HCT116 (cell line): ENCODE measurements at regions not wholly inside any gene's neighbourhood (a gene's known extent, or its start where the extent isn't known, plus 50 kb on each side); places are given as distances from the start of the nearest gene placed in this dataset.

Experiments
- ATAC-seq: fragments of 200-7000 bp; cut with Tn5 transposase; 2 replicates; pipeline ENCODE4 v1.9.1; 2020; ENCODE audit warnings: mild to moderate bottlenecking, moderate library complexity
- BruUV-seq: library from RNA; stranded (reverse); fragments of 400-500 nt; replicated peaks from 2 replicates; lab custom pipeline; 2021; lab: Mats Ljungman, UMichigan
- CTCF ChIA-PET: fragments of 300-600 bp; sonication (Branson Sonifier 250); formaldehyde crosslinking; loops from one replicate; lab custom pipeline; 2021; ENCODE audit warnings: antibody characterized with exemption; lab: Charles Lee
- POLR2A ChIA-PET: fragments of 300-600, 350-600 bp; sonication (Branson Sonifier 250); formaldehyde crosslinking; loops from one replicate; lab custom pipeline; 2021; ENCODE audit warnings: antibody characterized with exemption; lab: Charles Lee
- RAD21 ChIA-PET, 2 experiments: fragments of 300-600 bp; sonication (Branson Sonifier 250); formaldehyde crosslinking; loops; one replicate each; lab custom pipeline; 2023; ENCODE audit warnings: low total read pairs in 2 of 2; ENCODE audit not compliant: uncharacterized antibody in 2 of 2, unreplicated experiment in 2 of 2, low non-redundant PET in 1 of 2; lab: Charles Lee
- DNase-seq: peaks from one replicate; pipeline ENCODE4 v3.0.0-alpha.2; 2010; ENCODE audit warnings: low read depth, low spot score
- H2AFZ ChIP-seq: fragments of 200-600 bp; shearing (Covaris generic), sonication (generic); 2 replicates; pipeline ENCODE4 v1.6.1; 2017; ENCODE audit warnings: low read depth, mixed run types, mixed read lengths, antibody characterized with exemption, low read length; ENCODE audit not compliant: poor library complexity, severe bottlenecking
- H3K27ac ChIP-seq: 2 replicates; pipeline ENCODE4 v1.5.1; 2012; ENCODE audit warnings: low read depth, low read length
- H3K27me3 ChIP-seq: fragments of 200-600 bp; sonication (generic); 2 replicates; pipeline ENCODE4 v1.6.1; 2016; ENCODE audit warnings: mixed run types, low read length, mixed read lengths; ENCODE audit not compliant: insufficient read depth
- H3K36me3 ChIP-seq, 2 experiments: fragments of 200-500 bp in 1 of 2; fragments of 200-600 bp in 1 of 2; sonication (Bioruptor generic) in 1 of 2; sonication (generic) in 1 of 2; 2 replicates each; pipeline versions ENCODE4 v1.5.1 to v1.6.1; 2014 to 2016; ENCODE audit warnings: low read length in 2 of 2, inconsistent platforms in 1 of 2, mixed read lengths in 1 of 2, mixed run types in 1 of 2; ENCODE audit not compliant: insufficient read depth in 2 of 2, control insufficient read depth in 1 of 2
- H3K4me1 ChIP-seq, 2 experiments: fragments of 200-600 bp in 1 of 2; sonication (generic) in 1 of 2; 2 replicates each; pipeline versions ENCODE4 v1.5.1 to v1.6.1; 2012 to 2017; ENCODE audit warnings: low read length in 2 of 2, inconsistent platforms in 1 of 2, mild to moderate bottlenecking in 1 of 2, mixed read lengths in 1 of 2, mixed run types in 1 of 2, moderate library complexity in 1 of 2; ENCODE audit not compliant: insufficient read depth in 2 of 2, control insufficient read depth in 1 of 2
- H3K4me2 ChIP-seq: fragments of 200-600 bp; sonication (generic); 2 replicates; pipeline ENCODE4 v1.6.1; 2017; ENCODE audit warnings: mixed run types, low read length, mixed read lengths
- H3K4me3 ChIP-seq, 2 experiments: fragments of 200-600 bp in 1 of 2; sonication (generic) in 1 of 2; replicated peaks in 1 of 2; 2 replicates each; pipeline ENCODE4 v1.5.1; 2011 to 2016; ENCODE audit warnings: low read length in 2 of 2, control low read depth in 1 of 2, low read depth in 1 of 2, mild to moderate bottlenecking in 1 of 2, mixed read lengths in 1 of 2, mixed run types in 1 of 2
- H3K79me2 ChIP-seq: fragments of 200-600 bp; sonication (generic); 2 replicates; pipeline ENCODE4 v1.6.1; 2017; ENCODE audit warnings: mild to moderate bottlenecking, mixed run types, low read length, moderate library complexity, mixed read lengths; ENCODE audit not compliant: insufficient read depth
- H3K9ac ChIP-seq: fragments of 200-600 bp; sonication (generic); 2 replicates; pipeline ENCODE4 v1.6.1; 2016; ENCODE audit warnings: low read length, mixed read lengths
- H3K9me2 ChIP-seq: fragments of 200-600 bp; sonication (generic), shearing (Covaris generic); 2 replicates; pipeline ENCODE4 v1.6.1; 2017; ENCODE audit warnings: mixed run types, mild to moderate bottlenecking, moderate library complexity; ENCODE audit not compliant: insufficient read depth
- H3K9me3 ChIP-seq, 2 experiments: fragments of 200-500 bp in 1 of 2; fragments of 200-600 bp in 1 of 2; sonication (Bioruptor generic) in 1 of 2; sonication (generic) in 1 of 2; 2 replicates each; pipeline ENCODE4 v1.6.1; 2014 to 2017; ENCODE audit warnings: low read length in 2 of 2, mixed read lengths in 2 of 2, inconsistent platforms in 1 of 2, low read depth in 1 of 2, mild to moderate bottlenecking in 1 of 2, mixed run types in 1 of 2, moderate library complexity in 1 of 2; ENCODE audit not compliant: control insufficient read depth in 1 of 2, insufficient read depth in 1 of 2
- H4K20me1 ChIP-seq: fragments of 200-600 bp; sonication (generic), shearing (Covaris generic); 2 replicates; pipeline ENCODE4 v1.6.1; 2017; ENCODE audit warnings: mixed run types, mild to moderate bottlenecking, moderate library complexity; ENCODE audit not compliant: insufficient read depth
- CBX3 ChIP-seq: IDR thresholded peaks from 2 replicates; pipeline ENCODE4 v1.6.1; 2012; ENCODE audit warnings: low read depth
- CEBPB ChIP-seq: IDR thresholded peaks from 2 replicates; pipeline ENCODE4 v1.6.1; 2012; ENCODE audit warnings: low read depth
- EGR1 ChIP-seq: IDR thresholded peaks from 2 replicates; pipeline ENCODE4 v1.6.1; 2012; ENCODE audit warnings: low read depth
- ELF1 ChIP-seq: IDR thresholded peaks from 2 replicates; pipeline ENCODE4 v1.6.1; 2012; ENCODE audit warnings: low read depth, borderline replicate concordance
- EZH2 ChIP-seq: fragments of 200-600 bp; sonication (generic); IDR thresholded peaks from 2 replicates; pipeline ENCODE4 v1.6.1; 2017; ENCODE audit warnings: antibody characterized with exemption, mixed run types
- EZH2phosphoT487 ChIP-seq: fragments of 200-600 bp; IDR thresholded peaks from 2 replicates; pipeline ENCODE4 v1.6.1; 2018; ENCODE audit warnings: antibody characterized with exemption, borderline replicate concordance
- FOSL1 ChIP-seq: IDR thresholded peaks from 2 replicates; pipeline ENCODE4 v1.6.1; 2012; ENCODE audit warnings: low read depth
- JUND ChIP-seq: IDR thresholded peaks from 2 replicates; pipeline ENCODE4 v1.6.1; 2012
- POLR2A ChIP-seq: IDR thresholded peaks from 2 replicates; pipeline ENCODE4 v1.7.0; 2011; ENCODE audit warnings: borderline replicate concordance; ENCODE audit not compliant: insufficient read depth, insufficient read length; ENCODE audit errors: extremely low read depth
- POLR2AphosphoS5 ChIP-seq: IDR thresholded peaks from 2 replicates; pipeline ENCODE4 v1.6.1; 2011; ENCODE audit warnings: mild to moderate bottlenecking, low read depth, low read length, moderate library complexity
- SRF ChIP-seq: IDR thresholded peaks from 2 replicates; pipeline ENCODE4 v1.6.1; 2012; ENCODE audit warnings: low read depth
- YY1 ChIP-seq: IDR thresholded peaks from 2 replicates; pipeline ENCODE4 v1.6.1; 2011; ENCODE audit warnings: low read length, low read depth, moderate library complexity, mild to moderate bottlenecking; ENCODE audit not compliant: insufficient replicate concordance; ENCODE audit errors: extremely low read depth
- ZFX ChIP-seq: fragments of 450-650 bp; IDR thresholded peaks from 2 replicates; pipeline ENCODE4 v1.6.1; 2017
- ZNF274 ChIP-seq: fragments of 200-500 bp; sonication (Bioruptor generic); IDR thresholded peaks from 2 replicates; pipeline ENCODE4 v1.6.1; 2014; ENCODE audit warnings: mild to moderate bottlenecking, low read depth, low read length, inconsistent platforms
- intact Hi-C: fragments of 100-400 bp; cut with micrococcal nuclease; formaldehyde crosslinking; loops from 2 replicates; pipeline ENCODE4 v1.10.0; 2022
- TF ChIP-seq, protein P1 (sequence below): IDR thresholded peaks from 2 replicates; pipeline ENCODE4 v1.6.1; 2012; ENCODE audit warnings: low read depth
- TF ChIP-seq, protein P2 (sequence below): IDR thresholded peaks from 2 replicates; pipeline ENCODE4 v1.6.1; 2012

GRCh38 chr3:177992993-177993970 lies 543.0 kb upstream of the KCNMB2 start:
- no peak for TF ChIP-seq FOSL1
- H3K9me3 ChIP-seq, result no peaks in the 10 kb centered on the region
- intact Hi-C loops, result no loop called here
- ChIA-PET RAD21 (no interaction called here), CTCF (no interaction called here), POLR2A (no interaction called here)
- H4K20me1 ChIP-seq, result no peaks in the 10 kb centered on the region
- H3K27me3 ChIP-seq, result no peaks in the 10 kb centered on the region
- DNase-seq, result no peak
- ATAC-seq, result no peak
- no peak overlapping the region for H3K4me2 ChIP-seq
- H3K27ac ChIP-seq, result no peak overlapping the region
- no peak overlapping the region for H2AFZ ChIP-seq
- no peaks in the 10 kb centered on the region for H3K4me1 ChIP-seq
- H3K9ac ChIP-seq, result no peak overlapping the region
- no peaks in the 10 kb centered on the region for H3K36me3 ChIP-seq
- no peaks in the 10 kb centered on the region for H3K9me2 ChIP-seq
- H3K79me2 ChIP-seq, result no peaks in the 10 kb centered on the region
- BruUV-seq, result no TSS peak
- no peak overlapping the region for H3K4me3 ChIP-seq

DNA sequence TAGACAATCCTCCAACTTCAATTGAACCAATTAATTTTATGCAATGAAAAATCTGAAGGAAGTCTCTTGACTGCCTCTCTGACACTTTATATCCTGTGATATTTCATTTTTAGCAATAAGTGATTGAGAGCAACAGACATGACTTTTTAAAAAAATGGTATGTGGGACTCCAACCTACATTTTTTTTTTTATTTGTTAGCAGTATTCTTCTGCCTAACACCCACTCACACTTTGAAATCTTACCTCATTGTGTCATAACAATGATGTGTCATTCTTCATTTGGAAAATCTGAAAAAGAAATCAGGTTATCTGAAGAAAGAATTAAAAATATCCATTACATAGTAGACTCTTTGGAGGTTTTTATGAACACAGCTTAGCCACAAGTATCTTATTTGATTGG lies 541.3 kb upstream of the KCNMB2 start:
- H3K9ac ChIP-seq, result no peak overlapping the region
- ChIA-PET CTCF (no interaction called here), POLR2A (no interaction called here), RAD21 (no interaction called here)
- H3K9me3 ChIP-seq, result no peaks in the 10 kb centered on the region
- intact Hi-C loops, result no loop called here
- H3K4me1 ChIP-seq, result no peaks in the 10 kb centered on the region
- no peaks in the 10 kb centered on the region for H4K20me1 ChIP-seq
- H3K9me2 ChIP-seq, result no peaks in the 10 kb centered on the region
- H3K36me3 ChIP-seq, result no peaks in the 10 kb centered on the region
- H2AFZ ChIP-seq, result no peak overlapping the region
- TF ChIP-seq CBX3, result no peak
- TF ChIP-seq, protein P1, sequence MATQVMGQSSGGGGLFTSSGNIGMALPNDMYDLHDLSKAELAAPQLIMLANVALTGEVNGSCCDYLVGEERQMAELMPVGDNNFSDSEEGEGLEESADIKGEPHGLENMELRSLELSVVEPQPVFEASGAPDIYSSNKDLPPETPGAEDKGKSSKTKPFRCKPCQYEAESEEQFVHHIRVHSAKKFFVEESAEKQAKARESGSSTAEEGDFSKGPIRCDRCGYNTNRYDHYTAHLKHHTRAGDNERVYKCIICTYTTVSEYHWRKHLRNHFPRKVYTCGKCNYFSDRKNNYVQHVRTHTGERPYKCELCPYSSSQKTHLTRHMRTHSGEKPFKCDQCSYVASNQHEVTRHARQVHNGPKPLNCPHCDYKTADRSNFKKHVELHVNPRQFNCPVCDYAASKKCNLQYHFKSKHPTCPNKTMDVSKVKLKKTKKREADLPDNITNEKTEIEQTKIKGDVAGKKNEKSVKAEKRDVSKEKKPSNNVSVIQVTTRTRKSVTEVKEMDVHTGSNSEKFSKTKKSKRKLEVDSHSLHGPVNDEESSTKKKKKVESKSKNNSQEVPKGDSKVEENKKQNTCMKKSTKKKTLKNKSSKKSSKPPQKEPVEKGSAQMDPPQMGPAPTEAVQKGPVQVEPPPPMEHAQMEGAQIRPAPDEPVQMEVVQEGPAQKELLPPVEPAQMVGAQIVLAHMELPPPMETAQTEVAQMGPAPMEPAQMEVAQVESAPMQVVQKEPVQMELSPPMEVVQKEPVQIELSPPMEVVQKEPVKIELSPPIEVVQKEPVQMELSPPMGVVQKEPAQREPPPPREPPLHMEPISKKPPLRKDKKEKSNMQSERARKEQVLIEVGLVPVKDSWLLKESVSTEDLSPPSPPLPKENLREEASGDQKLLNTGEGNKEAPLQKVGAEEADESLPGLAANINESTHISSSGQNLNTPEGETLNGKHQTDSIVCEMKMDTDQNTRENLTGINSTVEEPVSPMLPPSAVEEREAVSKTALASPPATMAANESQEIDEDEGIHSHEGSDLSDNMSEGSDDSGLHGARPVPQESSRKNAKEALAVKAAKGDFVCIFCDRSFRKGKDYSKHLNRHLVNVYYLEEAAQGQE, result no peak
- TF ChIP-seq ZNF274, result no peak
- TF ChIP-seq EGR1, result no peak
- TF ChIP-seq ZFX, result no peak
- no peak for TF ChIP-seq POLR2AphosphoS5
- TF ChIP-seq EZH2phosphoT487, result no peak
- no peak for TF ChIP-seq YY1
- TF ChIP-seq CEBPB, result no peak
- TF ChIP-seq POLR2A, result no peak
- TF ChIP-seq, protein P2, sequence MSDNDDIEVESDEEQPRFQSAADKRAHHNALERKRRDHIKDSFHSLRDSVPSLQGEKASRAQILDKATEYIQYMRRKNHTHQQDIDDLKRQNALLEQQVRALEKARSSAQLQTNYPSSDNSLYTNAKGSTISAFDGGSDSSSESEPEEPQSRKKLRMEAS, result no peak
- TF ChIP-seq EZH2, result no peak
- no peak for TF ChIP-seq SRF
- TF ChIP-seq JUND, result no peak
- TF ChIP-seq ELF1, result no peak
- no peak overlapping the region for H3K27ac ChIP-seq
- no peaks in the 10 kb centered on the region for H3K79me2 ChIP-seq
- no peak overlapping the region for H3K4me2 ChIP-seq
- no TSS peak for BruUV-seq
- no peaks in the 10 kb centered on the region for H3K27me3 ChIP-seq
- no peak overlapping the region for H3K4me3 ChIP-seq
- no peak for DNase-seq
- no peak for ATAC-seq
